ENCODE measurements at regions not wholly inside any gene's neighbourhood (a gene's known extent, or its start where the extent isn't known, plus 50 kb on each side); places are given as distances from the start of the nearest gene placed in this dataset.
"Not testable (repeated sequence)": the region's sequence is repeated elsewhere in the genome, so short reads cannot be mapped to it uniquely, and the experiment has no call there.

DNA sequence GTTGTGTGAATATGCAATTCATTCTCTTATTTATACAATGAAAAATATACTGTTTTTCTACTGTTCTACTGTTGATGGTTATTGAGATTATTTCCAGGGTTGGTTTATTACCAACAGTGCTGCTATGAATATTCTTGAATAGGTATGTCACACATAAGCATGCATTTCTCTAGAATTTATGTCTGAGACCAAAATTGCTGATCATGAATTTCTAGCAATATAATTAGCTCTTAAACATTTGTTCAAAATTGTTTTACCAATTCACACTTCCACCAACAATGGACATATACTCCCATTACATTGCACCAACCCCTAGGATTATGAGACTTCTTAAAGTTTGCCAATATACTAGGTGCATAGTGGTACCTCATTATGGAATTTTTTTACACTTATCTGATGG is 164.1 kb upstream of the KCNQ5 start:
- FAIRE-seq (no peak), DNase-seq (ENCODE audit: insufficient read length, low spot score) (no peak)

DNA sequence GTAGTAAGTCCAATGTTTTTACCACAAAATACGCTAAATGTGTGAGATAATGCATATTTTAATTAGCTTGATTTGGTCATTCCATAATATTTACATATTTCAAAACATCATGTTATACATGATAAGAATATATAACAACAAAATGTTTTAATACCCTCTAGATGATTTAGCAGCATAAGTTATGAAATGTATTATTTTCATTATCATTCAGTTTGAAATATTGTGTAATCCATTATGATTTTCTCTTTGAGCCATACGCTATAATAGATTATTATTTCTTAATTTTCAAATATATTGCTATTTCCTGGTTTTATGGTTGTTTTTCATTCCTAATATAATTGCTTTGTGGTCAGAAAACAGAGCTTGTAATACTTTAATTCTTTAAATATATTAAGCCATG is 163.3 kb upstream of the KCNQ5 start:
- FAIRE-seq (no peak), DNase-seq (ENCODE audit: insufficient read length, low spot score) (no peak)

DNA sequence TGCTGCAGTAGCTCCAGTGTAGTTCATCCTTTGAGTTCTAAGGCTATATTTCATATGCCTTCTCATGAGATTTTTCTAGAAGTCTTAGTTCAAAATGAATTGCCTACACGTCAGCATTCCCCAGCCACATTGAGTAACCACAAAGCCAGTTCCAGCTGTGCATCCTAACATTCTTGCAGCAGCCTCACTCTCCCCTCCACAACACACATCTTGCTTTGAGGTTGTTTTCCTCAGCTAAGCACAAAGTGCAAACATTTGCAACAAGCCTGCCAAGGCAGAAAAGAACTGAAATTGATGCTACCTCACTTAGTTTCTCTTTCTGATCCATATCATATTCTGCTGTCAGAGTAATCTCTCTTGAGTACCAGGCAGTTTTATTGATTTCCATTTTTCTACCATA is 160.7 kb upstream of the KCNQ5 start:
- DNase-seq (ENCODE audit: insufficient read length, low spot score) (no peak), FAIRE-seq (no peak)

DNA sequence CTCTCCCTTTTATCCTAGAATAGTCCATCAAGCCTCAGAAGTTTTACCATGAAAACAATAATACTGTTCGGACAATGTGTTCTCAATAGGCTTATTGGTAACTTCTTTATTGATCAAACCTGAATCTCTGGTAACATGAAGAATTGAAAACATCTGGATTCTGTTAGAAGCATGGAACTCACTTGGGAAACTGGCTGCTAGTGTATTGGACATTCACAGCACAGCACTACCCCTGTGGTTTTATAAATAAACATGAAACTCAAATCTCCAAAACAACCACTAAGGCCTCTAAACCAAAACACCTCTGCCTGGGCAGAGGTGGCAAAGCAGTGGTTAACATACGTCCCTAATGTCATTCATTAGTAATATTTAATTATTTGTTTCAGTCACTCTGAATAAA is 157.6 kb upstream of the KCNQ5 start:
- DNase-seq (ENCODE audit: insufficient read length, low spot score) (no peak), FAIRE-seq (no peak)

DNA sequence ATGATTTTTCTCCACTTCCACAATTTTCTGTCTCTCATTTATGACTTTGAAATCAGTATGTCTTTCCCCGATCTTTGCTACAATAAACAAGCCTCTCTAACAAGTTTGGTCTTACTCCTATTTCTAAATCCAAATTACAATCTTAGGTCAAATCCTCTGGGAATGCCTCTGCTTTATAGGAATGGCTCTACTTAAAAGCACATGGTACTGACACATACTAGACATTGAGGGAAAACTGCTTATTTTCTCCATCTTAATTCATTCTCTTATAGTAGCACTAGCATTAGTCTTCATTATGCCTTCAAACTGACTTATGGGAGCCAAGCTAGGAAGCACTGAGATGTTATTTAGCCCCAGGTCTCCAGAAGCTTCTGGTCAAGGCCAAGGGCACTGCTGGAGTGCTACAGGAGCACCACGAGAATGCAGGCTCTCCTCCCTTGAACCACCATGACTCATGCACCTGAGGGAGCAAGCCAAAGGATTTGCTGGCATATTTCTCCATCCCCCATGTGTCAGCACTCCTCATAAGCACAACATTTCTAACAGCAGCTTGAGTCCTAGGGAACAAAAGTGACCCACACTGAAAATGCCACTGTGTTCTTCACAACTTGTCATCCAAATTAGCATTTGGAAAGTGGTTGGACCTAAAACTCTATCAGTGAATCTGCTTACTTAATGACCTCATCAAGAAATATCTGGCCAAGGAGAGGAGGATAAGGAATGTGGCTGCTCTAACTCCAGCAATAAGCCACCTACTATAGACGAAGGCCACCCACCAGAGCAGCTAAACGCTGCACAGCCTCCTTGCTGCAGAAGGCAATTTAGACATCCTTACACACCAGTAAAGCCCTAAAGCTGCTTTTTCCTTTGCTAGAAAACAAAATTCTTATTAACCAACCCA is 156.8 kb upstream of the KCNQ5 start:
- FAIRE-seq (peak; percentile 87), DNase-seq (ENCODE audit: insufficient read length, low spot score) (peak; percentile 33)

DNA sequence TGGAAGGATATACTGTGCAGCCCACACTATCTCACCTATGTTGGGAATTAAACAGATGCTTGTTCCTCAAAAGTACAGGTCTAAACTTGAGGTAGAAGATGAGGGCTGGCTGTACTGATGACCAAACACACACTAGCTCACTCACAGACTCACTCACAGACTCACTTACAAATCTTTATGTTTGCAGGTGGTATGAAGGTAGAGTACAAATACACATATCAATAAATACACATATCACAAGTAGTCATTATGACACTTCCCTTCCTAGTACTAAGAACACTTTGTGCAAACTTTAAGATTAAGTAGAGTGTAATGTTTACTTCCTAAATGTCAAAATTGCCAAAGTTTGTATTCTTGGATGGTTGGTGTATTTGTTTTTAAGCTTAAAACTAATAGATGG is 155.4 kb upstream of the KCNQ5 start:
- FAIRE-seq: no peak
- no peak for DNase-seq (ENCODE audit: insufficient read length, low spot score)

DNA sequence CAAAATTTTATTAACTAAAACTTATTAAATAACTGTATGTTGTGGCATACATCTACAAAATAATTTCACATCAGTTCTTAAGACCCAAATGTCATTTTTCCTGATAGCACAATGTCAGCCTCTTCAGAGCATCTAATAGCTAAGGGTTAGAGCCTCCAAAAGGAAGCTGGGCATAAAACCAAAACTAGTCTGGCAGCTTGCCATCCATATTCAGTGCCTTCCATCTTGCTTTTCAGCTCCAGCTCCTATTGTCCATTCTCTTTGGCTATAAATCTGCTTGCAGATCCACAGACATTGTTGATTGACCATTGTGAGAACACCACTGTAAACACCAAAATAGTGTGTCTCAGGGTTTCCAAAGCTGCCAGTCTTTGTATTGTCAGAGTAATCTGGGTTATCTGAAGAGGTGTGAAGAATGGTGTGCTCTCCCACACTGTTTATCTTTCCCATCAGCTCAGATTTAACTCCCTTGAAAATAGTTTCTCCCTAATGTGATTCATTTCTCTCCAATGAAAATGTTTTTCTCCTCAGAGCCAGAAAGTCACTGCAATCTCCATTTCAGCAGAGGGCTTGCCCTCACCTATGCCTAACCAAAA is 154.8 kb upstream of the KCNQ5 start:
- DNase-seq (ENCODE audit: insufficient read length, low spot score) (no peak), FAIRE-seq (no peak)

DNA sequence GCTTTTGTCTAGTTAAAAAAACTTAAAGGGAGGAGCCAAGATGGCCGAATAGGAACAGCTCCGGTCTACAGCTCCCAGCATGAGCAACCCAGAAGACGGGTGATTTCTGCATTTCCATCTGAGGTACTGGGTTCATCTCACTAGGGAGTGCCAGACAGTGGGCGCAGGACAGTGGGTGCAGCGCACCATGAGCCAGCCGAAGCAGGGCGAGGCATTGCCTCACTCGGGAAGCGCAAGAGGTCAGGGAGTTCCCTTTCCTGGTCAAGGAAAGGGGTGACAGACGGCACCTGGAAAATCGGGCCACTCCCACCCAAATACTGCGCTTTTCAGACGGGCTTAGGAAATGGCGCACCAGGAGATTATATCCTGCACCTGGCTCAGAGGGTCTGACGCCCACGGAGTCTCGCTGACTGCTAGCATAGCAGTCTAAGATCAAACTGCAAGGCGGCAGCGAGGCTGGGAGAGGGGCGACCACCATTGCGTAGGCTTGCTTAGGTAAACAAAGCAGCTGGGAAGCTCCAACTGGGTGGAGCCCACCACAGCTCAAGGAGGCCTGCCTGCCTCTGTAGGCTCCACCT is 152.4 kb upstream of the KCNQ5 start:
- not testable (repeated sequence) for FAIRE-seq; DNase-seq (ENCODE audit: insufficient read length, low spot score)

DNA sequence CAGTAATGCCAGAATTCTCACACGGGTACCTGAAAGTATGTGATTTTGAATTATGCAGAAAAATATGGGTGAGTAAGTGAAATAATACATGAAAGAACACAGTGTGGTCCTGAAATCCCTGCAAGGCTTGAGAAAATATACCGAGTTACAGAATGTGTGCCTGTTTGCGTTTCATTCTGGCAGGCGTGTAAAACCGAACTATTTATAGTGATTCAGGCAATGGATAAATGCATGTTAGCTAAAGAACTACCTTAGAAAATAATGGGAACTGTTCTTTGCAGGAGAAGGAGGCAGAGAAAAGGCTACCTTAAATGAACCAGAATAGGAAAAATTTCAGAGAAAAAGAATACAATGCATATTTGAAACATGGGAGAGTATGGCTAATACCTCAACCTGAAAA is 145.8 kb upstream of the KCNQ5 start:
- no peak for FAIRE-seq
- no peak for DNase-seq (ENCODE audit: insufficient read length, low spot score)

DNA sequence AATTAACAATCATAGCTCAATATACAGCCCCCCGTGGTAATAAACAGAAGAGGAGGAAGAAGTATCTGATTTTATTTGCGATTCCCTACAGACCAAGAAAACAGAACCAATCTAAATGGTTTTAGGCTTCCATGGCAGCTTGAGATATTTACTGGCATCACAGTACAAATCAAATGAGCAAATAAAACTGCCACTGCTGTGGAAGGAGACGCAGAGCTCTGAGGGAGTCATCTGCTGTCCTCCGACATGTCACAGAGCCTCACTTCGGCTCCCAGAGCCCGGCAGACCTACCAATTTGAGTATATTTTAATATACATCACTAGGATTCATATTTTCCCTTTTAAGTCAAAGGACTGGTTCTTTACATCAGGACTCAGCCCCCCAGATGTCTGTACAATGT is 145.2 kb upstream of the KCNQ5 start:
- DNase-seq (ENCODE audit: insufficient read length, low spot score) (no peak), FAIRE-seq (no peak)

DNA sequence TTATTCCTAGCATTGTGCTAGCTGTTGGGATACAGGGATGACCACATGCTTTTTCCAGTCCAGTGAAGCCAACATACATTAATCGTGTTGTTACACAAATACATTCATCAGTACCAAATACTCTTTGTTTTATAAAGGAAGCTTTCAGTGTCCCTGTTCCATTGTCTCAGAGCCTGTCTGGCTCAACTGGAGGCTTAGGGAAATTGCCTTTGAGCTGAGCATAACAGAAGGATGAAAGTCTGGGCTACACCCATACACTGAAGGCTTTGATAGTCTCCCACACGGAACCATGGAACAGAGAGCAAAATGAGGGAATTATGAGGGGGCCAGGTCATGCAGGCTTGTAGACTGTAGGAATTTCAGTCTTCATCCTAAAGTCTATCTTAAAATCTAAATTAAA is 126.4 kb upstream of the KCNQ5 start:
- no peak for FAIRE-seq

DNA sequence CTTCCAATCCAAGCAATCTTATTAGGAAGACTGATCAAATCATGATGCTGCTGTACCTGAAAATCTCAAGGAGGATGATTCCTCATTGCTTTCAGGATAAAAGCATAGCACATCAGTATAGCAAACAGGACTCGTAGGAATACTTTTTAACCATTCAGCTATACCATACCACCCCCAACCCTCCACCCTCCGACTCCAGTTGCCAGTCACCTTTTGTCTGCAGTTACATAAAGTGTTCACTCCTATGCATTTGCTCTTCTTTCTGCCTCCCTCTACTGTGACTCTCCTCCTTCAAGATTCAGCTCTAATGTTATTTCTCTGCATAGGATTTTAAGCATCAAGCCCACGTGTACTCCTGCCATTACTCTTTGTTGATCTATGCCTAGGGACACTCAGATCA is 124.7 kb upstream of the KCNQ5 start:
- FAIRE-seq (peak; percentile 65), DNase-seq (ENCODE audit: insufficient read length, low spot score) (no peak)

More for the DNA sequence above, 126.4 kb upstream of the KCNQ5 start:
- DNase-seq (ENCODE audit: insufficient read length, low spot score): no peak

DNA sequence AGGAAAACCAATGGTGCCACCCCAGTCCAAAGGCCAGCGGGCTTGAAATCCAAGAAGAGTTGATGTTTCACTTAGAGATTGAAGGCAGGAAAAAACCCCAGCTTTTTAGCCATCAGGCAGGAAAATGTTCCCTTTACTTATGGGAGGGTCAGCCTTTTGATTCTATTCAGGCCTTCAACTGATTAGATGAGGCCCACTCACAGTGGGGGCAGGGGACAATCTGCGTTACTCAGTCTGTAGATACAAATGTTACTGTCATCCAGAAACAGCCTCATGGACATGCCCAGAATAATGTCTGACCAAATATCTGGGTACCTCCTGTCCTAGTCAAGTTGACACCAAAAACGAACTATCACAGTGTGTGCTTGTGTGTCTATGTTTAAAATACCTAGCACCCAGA is 121.2 kb upstream of the KCNQ5 start:
- FAIRE-seq: no peak
- no peak for DNase-seq (ENCODE audit: insufficient read length, low spot score)

DNA sequence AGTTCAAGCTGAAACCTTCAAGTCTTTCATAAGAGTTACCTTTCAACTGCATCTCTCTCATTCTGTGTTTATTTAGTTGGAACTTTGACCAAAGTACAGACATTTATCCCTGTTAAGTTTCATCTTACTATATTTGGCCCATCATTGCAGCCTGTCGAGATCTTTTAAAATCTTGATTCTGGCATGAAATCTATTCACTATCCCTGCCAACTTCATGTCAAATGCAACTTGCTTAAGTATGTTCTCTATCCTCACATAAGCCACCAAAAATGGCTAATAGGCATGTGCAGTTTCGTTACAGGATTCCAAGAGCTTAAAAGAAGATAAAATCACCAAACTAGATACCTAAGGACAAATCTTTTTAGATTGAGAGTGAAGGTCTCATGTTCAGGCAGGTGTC is 117.5 kb upstream of the KCNQ5 start:
- DNase-seq (ENCODE audit: insufficient read length, low spot score): no peak

DNA sequence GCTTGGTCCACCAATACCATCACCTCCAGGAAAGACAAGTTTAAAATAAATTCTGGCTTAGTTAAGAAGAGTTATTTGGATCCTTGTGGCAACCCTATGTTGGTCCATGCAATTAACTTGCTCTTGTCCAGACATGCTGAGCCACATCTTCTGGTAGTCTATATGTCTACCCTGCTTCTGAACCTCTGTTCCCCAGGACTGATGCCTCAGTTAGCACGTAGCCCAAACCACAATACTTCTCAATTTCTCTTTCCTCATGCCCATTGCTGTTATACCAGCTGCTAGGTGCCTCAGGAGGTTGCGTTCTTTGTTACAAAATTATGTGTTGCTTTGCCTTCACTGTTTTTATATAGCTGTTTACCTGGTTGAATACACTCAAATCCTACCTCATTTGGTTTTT is 116.4 kb upstream of the KCNQ5 start:
- FAIRE-seq (no peak), DNase-seq (ENCODE audit: insufficient read length, low spot score) (no peak)

More for the DNA sequence above, 117.5 kb upstream of the KCNQ5 start:
- no peak for FAIRE-seq

DNA sequence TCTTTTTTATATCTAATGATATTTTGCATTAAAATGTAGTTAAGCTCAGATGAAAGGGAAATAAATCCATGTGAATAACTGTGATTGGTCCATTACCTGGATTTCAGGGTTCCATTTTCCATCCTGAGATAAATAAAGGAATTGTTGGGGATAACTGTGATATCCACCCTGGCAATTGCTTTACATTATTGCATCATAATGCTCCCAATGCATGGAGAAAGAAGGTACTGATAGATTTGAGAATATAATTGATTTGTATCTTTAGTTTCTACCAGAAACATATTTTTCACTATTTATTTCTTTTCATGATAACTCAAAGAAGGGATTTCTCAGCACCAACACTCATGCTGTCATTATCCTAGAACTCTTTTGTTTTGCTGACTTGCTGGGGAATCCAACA is 102.0 kb upstream of the KCNQ5 start:
- DNase-seq (ENCODE audit: insufficient read length, low spot score): no peak
- no peak for FAIRE-seq

DNA sequence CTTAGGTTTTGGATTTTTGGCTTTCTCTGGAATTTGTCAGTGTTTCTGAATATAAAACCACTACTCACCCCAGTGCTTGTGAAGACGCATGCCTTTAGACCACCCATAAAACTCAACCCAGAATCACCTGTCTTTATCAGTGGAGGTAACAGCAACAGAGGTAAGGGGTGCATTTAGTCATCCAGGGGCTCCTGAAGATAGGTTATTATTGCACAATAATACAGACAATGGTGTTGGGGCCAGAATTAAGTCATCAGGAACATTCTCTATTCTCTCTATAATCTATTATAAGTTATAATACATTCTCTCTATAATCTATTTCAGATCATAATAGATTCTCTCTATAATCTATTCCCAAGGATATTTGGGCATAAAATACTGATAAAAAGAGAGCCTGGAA is 100.2 kb upstream of the KCNQ5 start:
- DNase-seq (ENCODE audit: insufficient read length, low spot score) (no peak), FAIRE-seq (no peak)

DNA sequence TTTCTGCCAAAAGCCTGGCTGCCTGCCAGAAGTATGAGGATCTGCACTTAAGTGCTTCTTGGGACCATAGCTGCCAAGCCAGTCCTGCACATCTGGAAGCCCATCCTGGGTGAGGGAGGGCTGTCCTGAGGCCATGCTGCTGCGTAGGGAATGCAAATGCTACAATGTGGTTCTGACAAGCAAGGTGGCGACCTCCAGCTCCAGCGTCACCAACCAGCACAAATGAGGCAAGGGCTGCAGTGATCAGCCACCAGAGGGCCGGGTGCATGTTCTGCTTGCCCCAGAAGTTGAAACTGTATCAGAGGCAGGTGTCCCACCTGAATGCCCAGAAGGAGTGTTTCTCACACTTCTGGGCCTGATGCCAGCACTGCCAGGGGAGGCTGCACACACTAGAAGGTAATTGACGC is 99.1 kb upstream of the KCNQ5 start:
- FAIRE-seq (peak; percentile 93), DNase-seq (ENCODE audit: insufficient read length, low spot score) (peak; percentile 3)

DNA sequence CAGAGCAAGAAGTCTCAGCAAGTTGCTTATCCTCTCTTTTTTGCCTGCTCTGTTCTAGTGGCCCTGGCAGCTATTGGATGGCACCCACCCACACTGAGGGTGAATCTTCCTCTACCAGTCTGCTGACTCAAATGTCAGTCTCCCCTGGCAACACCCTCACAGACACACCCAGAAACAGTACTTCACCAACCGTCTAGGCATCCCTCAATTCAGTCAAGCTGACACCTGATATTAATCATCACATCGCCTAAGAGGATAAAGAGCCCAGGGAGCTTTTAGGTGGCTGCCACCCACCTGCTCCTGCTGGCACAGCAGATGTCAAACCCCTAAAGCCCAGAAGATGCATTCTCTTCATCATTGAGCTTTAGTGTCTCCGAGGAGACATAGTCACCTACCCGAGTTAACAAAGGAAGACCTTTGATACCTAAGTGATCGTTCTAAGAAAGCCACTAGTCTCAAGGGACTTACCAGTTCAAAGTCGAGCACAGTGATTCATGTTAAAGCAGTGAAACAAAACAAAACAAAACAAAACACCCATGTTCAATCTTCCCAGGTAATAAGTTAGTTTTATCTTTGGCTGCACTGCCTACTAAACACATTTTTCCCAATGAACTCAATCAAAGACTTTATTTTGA is 97.7 kb upstream of the KCNQ5 start:
- FAIRE-seq: peak; percentile 20
- no peak for DNase-seq (ENCODE audit: insufficient read length, low spot score)

DNA sequence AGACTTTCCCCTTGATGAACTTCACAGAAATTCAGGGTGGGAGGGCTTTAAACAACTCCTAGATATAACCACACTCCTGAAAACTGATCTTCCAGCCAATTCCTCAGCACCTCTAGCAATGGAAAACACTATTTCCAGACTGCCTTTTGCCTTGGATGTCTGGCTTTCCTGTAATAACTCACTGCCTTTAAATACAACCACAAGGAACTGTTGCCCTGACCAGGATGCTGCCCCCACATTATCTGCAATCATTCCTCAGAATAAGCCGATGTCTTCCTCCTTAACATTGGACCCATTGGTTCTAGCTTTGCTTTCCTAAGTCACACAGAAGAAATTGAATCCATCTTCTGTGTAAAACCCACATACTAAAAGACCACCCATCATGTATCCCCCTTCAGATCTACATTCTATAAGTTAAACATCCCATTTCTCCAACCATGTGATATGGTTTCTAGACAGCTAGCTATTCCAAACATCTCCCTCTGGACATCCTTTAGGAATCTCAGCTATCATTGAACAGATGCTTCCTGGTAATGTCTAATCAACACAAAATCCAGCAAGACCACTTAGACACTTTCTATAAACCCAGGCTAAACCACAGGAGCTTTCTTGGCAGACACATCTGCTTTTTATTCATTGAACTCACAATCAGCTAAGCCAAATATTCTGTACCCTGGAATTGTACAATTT is 95.9 kb upstream of the KCNQ5 start:
- FAIRE-seq (no peak), DNase-seq (ENCODE audit: insufficient read length, low spot score) (no peak)

DNA sequence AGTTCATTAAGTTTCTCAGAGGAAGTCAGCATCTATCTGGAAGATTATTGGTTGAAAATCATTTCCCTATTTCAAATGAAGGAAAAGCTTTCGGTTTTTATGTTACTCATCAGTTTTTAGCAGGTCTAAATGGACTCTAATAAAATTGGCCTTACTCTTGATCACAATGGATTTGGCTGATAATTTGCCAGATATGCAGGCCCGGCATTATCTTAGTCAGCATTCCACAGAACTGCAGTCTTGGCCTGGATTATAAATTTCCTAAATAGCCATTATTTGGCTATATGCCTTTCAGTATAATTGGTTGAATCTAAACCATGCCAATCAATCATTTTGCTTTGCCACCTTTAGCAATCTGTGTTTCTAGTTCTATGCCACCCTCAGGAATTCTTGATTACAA is 91.7 kb upstream of the KCNQ5 start:
- no peak for DNase-seq (ENCODE audit: insufficient read length, low spot score)
- no peak for FAIRE-seq
